Activated CD4-positive, alpha-beta T cell treated with anti-CD3 and anti-CD28 coated beads for 1 hour (primary cell): ENCODE measurements at regions not wholly inside any gene's neighbourhood (a gene's known extent, or its start where the extent isn't known, plus 50 kb on each side); places are given as distances from the start of the nearest gene placed in this dataset.
"Not testable (repeated sequence)": the region's sequence is repeated elsewhere in the genome, so short reads cannot be mapped to it uniquely, and the experiment has no call there.

Experiments used
- DNase-seq: peaks from one replicate; pipeline ENCODE4 v3.0.0-alpha.2; 2020

GRCh38 chr21:5066682-5067251, 5454.6 kb upstream of the TPTE start:
- DNase-seq, result not testable (repeated sequence)

DNA sequence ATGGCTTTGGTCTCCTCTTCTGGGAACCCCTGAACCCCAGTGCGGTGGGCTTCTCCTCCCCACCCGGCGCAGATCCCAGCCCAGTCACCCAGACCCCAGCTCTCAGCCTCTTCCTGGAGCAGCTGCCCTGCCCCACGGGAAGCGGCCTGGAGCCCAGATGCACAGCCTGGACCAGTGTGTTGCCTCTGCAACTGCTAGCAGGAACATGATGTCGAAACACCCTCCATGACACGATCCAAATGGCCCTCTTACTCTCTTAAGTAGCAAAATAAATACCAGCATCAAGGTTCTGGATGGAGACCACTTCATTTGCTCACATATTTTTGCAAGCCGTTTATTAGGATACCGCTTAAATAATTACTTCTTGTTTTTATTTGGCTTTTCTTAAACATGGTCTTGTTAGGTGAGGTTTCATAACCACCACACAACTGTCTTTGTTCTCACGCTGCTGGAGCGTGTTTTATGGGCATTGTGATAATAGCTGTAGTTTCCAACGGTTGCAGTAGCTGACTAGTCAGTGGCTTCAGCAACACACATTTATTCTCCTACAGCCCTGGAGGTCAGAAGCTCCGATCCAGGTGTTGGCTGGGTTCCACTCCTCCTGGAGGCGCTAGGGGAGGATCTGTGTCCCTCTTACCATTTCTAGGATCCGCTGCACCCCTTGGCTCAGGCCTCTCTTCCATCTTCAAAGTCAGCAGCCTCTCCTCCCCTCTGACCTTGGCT, 5453.9 kb upstream of the TPTE start:
- DNase-seq, result not testable (repeated sequence)

DNA sequence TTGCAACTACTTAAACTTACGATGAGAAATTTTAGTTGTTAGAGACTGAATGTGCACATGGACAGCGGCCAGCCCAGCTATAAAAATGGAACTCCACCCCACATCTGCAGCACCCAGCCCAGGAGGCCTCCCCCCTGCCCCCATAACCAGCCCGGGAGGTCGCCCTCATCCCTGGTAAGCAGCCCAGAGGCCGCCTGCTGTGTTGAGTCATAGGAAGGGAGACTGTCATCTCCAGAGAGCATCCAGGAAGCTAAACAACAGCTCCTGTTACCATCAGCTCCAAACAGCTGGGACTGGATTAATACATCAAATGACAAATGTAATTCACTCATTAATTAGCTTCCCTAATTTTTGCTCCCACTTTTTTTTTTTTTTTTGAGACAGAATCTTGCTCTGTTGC, 5452.7 kb upstream of the TPTE start:
- DNase-seq, result not testable (repeated sequence)

DNA sequence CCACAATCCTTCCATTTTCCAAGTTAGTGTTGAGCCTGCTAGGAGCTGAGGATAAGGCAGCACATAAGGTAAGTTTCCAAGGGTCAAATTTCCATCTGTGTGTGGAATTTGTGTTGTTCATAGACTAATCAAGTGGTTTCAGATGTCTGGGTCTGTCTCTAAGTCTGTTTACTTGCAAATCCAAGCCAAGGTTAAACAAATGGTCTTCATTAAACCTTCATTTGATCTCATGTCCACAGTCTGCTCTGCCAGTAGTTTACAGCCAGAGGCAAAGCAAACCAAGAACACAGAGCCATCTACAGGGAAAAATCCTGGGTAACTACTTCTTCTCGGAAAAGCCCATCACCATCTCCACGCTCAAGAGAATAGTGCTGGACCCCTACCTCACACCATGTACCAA, 5450.2 kb upstream of the TPTE start:
- not testable (repeated sequence) for DNase-seq

GRCh38 chr21:5076854-5077253, 5444.5 kb upstream of the TPTE start:
- not testable (repeated sequence) for DNase-seq

DNA sequence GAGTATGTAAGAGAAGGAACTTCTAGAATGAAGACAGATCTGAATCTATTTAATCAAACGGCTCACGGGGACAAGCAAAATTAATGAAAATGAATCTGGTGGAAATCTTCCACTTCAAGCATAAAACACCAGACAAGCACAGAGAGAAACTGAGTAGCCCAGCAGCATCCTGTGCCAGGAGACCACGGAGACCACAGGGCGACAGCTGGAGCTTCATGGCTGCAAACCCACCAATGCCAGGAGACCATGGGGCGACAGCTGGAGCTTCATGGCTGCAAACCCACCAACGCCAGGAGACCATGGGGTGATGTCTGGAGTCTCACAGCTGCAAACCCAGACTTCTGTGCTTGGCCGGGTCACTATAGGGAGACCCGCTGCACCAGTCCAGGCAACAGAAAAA, 5442.0 kb upstream of the TPTE start:
- not testable (repeated sequence) for DNase-seq

DNA sequence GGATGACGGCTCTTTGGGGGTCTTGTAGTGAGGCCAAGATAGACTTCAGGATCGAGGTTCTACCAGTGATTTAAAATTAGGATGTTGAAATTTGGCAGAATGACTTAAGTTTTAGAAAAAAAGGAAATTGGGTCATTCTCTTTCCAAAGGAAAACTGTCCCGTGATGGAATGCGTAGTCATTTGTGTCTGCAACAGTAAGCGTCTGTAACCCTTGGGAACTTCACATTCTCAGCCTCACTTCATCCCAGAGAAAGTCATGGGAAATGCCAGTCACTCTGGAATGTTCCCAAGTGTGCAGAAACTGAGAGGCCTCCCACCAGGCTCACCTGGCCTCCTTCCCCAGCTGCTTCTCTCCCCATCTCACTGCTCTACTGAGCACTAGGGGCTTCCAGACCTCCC, 5441.4 kb upstream of the TPTE start:
- DNase-seq, result not testable (repeated sequence)

DNA sequence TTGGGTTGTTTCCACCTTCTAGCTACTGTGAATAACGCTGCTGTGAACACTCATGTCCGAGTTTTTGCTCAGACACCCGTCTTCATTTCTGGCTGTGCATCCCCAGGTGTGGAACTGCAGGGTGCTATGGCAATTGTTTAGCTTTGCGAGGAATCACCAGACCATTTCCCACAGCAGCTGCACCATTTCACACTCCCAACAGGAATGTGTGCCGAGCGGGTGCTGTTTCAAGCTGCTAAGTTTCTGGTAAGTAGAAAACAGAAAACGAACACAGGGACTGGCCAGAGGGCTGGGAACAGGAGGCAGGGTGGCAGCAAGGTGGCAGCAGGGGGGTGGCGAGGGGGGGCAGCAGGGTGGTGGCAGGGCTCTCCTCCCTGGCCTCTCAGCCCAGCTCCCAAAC, 5437.1 kb upstream of the TPTE start:
- not testable (repeated sequence) for DNase-seq

GRCh38 chr21:5085456-5085855, 5435.9 kb upstream of the TPTE start:
- DNase-seq, result not testable (repeated sequence)

DNA sequence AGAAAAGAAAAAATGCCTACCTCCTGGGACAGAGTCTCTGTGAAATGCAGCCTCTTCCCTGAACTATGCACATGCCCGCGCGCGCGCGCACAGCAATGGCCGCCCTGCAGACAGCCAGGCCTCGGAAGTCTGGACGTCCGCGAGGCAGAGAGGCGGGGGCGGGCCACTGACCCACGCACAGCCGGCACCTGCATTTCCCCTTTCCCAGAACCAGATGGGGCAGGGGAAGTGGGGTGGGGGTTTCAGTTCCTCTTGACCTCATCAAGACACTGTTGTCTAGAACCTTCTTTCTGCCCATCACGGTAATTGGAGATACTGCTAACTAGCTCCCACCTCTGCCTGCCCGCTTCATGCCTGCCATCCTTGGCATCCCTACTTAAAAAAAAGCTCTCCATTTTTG, 5435.0 kb upstream of the TPTE start:
- not testable (repeated sequence) for DNase-seq

DNA sequence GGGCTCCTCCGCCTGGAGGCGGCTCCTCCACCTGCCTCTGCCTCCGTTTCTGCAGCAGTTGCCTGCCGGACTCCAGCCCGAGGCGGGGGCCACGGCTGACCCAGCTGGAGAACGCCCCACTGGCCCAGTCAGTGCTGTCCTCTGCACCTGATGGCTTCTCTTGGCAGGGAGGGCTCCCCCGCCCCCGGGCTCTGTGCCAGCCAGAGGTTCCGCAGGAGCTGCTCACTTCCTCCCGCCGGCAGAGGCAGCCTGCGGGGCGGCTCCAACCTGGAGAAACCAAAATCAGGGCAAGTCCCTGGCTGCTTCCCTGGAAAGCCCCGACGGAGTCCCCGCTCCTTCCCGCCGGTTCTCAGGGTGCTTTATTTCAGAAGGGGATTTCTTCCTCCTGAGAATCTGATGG, 5432.6 kb upstream of the TPTE start:
- not testable (repeated sequence) for DNase-seq

GRCh38 chr21:5089399-5090089, 5431.8 kb upstream of the TPTE start:
- DNase-seq, result not testable (repeated sequence)

DNA sequence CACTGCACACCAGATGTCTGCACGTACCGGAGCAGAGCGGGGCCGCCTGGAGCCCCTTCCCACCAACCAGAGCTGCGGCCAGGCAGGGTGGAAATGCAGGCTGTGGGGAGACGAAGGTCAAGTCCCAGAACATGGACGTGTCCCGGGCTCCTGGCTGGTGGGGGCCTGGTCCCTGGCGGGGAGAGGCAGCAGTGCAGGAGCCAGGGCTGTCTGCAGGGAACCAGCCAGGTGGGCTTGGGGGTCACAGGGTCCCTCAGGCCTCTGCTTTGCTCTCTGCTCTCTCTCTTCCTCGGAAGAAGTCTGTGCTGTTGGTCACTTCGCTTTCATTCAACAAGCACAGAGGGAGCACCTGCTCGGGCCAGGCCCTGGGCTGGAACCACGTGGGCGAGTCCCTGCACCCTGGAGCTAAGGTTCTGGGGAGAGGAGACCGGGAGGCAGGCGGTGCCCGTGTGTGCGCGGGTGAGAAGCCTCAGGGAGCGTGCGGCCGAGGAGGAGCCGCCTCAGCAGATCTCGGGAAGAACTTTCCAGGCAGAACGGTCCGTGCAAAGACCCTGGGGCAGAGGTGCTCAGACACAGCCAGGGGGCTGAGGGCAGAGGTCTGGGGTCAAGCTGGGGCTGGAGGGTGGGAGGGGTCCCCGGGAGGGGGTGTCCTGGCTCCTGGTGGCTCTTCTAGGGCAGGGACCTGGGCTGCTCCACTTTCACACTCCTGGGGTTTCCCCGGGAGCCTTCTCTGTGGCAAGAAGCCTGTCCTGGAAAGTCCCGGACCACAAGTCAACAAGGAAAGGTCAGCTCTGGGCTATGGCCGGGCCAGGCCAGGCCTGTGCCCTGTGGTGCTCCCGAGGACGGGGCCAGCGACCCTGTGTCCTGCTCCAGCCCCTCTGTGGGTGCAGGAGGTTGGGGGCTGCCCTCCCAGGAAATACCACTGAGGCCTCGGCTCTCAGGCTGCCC, 5431.0 kb upstream of the TPTE start:
- not testable (repeated sequence) for DNase-seq

DNA sequence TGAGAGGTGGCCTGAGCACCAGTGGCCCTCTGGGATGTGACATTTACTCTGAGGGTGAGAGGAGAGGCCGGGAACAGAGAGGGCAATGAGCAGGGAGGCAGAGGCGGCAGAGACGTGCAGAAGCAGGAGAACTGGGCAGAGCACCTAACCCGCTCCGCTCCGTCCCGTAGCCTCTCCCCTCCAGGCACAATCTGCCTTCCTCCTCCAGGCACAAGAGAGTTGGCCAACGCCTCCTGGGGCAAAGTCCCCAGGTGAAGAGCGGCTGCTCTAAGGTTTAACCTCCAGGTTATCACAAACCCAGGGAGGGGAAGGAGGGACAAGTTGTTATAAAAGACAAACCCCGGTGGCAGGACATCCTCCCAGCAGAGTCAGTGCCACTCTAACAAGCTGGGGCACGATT, 5430.1 kb upstream of the TPTE start:
- not testable (repeated sequence) for DNase-seq

DNA sequence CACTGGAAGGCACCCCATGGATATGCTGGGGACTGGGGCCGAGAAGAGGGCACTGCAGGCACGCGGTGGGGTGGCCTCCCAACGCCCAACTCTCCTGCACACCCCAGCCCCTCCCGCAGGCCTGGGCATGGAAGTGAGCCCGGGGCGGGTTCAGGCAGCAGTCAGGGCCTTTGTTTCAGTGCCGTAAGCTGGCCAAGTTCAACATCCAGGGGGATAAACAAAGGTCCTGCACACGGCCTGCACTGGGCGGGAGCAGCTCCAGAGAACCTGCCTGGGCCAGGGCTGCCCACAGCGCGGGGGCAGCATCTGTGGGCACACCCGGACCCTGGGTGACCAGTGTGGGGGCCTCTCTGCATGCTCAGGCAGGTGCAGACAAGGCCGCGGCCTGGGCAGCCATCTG, 5425.8 kb upstream of the TPTE start:
- not testable (repeated sequence) for DNase-seq

- not testable (repeated sequence) for DNase-seq
Observed at GRCh38 chr21:5098010-5098743, 5423.2 kb upstream of the TPTE start.

- DNase-seq, result not testable (repeated sequence)
Observed at GRCh38 chr21:5100604-5101174, 5420.7 kb upstream of the TPTE start.

- peak; percentile 69 for DNase-seq
Observed at GRCh38 chr21:5101749-5102148, 5419.6 kb upstream of the TPTE start.

DNA sequence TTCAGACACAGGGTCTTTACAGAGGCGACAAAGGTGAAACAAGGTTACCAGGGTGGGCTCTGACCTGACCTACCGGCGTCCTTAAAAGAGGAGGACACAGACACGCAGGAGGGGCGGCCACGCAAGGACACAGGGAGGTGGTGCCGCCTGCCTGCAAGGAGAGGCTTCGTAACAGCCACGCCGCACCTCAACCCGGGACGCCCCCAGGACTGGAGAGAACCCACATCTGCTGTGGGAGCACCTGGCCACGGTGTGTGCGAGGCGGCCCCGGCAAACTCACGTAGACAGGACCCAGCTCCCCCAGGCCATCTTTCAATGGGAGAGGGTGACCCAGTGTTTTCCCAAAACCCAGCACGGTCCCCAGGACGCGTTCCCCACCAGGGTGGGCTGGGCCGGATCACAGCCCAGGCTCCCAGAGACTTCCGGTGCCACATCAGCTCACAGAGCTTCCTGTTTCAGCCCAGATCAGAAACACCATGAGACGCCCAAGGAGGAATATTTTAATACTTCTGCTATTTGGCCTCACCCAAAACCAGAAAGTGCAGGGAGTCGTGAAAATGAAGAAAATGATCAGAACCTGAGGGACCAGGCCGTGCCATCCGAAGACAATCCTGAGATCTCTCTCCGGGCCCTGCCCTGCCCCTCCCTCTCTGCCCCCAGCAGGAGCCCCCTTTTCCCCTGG, 5417.4 kb upstream of the TPTE start:
- DNase-seq, result not testable (repeated sequence)

DNA sequence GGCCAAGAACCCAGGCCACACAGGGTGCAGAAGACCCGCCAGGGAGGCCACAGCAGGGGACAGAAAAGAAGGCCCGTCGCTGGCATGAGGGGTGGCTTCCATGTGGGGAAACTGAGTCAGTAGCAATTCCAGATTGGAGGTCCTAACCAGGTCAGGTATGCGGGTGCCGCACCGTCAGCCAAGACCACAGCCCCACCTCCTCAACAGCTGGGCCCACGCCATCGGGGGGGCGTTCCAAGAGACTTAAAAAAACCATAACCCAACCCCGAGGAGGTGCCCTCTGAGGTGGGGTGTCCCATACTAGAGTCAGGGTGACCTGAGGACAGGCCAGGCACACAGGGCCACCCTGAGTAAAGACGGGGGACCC, 5416.8 kb upstream of the TPTE start:
- not testable (repeated sequence) for DNase-seq
